Lung (tissue), 11 donors: ENCODE measurements at regions not wholly inside any gene's neighbourhood (a gene's known extent, or its start where the extent isn't known, plus 50 kb on each side); places are given as distances from the start of the nearest gene placed in this dataset.

Source experiments
- ATAC-seq: fragments of 200-7000 bp; cut with Tn5 transposase; one replicate; pipeline ENCODE4 v1.9.1; 2020; ENCODE audit warnings: moderate number of reproducible peaks; ENCODE audit not compliant: insufficient read depth, low FRiP score
- DNase-seq, 3 donors: peaks; one replicate each; pipeline ENCODE4 v3.0.0-alpha.2; 2013 to 2017
- H3K27ac ChIP-seq, 2 donors: one replicate each; pipeline ENCODE4 v1.5.1; 2013; ENCODE audit warnings: mild to moderate bottlenecking in 2 of 2, moderate library complexity in 2 of 2, control low read depth in 1 of 2, inconsistent platforms in 1 of 2, low read depth in 1 of 2, low read length in 1 of 2
- H3K27me3 ChIP-seq, 3 donors: one replicate each; pipeline ENCODE4 v1.5.1; 2013; ENCODE audit warnings: low read length in 2 of 3; ENCODE audit not compliant: control insufficient read depth in 3 of 3, insufficient read depth in 3 of 3
- H3K36me3 ChIP-seq, 4 donors: one replicate each; pipeline ENCODE4 v1.5.1; 2013; ENCODE audit warnings: low read length in 4 of 4, mild to moderate bottlenecking in 1 of 4, moderate library complexity in 1 of 4; ENCODE audit not compliant: control insufficient read depth in 4 of 4, insufficient read depth in 4 of 4
- H3K4me1 ChIP-seq, 5 donors: one replicate each; pipeline ENCODE4 v1.5.1; 2013; ENCODE audit warnings: low read length in 5 of 5, mild to moderate bottlenecking in 2 of 5, moderate library complexity in 1 of 5; ENCODE audit not compliant: control insufficient read depth in 5 of 5, insufficient read depth in 5 of 5
- H3K4me3 ChIP-seq: one replicate; pipeline ENCODE4 v1.5.1; 2013; ENCODE audit warnings: mild to moderate bottlenecking, control low read depth, moderate library complexity
- H3K9ac ChIP-seq, 2 donors: one replicate each; pipeline ENCODE4 v1.5.1; 2013; ENCODE audit warnings: low read length in 2 of 2, control low read depth in 1 of 2; ENCODE audit not compliant: insufficient read depth in 1 of 2
- H3K9me3 ChIP-seq, 4 donors: one replicate each; pipeline ENCODE4 v1.5.1; 2013; ENCODE audit warnings: low read length in 3 of 4, mild to moderate bottlenecking in 1 of 4, moderate library complexity in 1 of 4; ENCODE audit not compliant: control insufficient read depth in 4 of 4, insufficient read depth in 3 of 4
- CTCF ChIP-seq: IDR thresholded peaks from 2 replicates; pipeline ENCODE4 v1.5.1; 2012; ENCODE audit warnings: mild to moderate bottlenecking; ENCODE audit errors: control extremely low read depth, extremely low read depth
- WGBS, 2 donors: extraction: QIAGEN DNeasy Blood & Tissue Kit; methylation state at CpG; one replicate each; pipeline ENCODE4 v1.1.7; 2013; 5-methylcytosine and 5-hydroxymethylcytosine counted together
- donor health status: control.
- donor health status: control.
- donor health status: Bipolar disorder and iron deficiency.
- donor health status: healthy.
- donor health status: DM: yes; HTN: yes; CAD: no.

GRCh38 chr3:22349215-22349851 lies 598.3 kb upstream of the ZNF385D start:
- ATAC-seq (no peak), DNase-seq (peak in 2 of 3 donors; percentile 87 to 91)
- 59 to 63% methylated on average over 3 of the region's 3 CpGs for WGBS, 2 donors
- Histone ChIP-seq H3K36me3 (no peaks in the 10 kb centered on the region), H3K27ac (no peak overlapping the region), H3K4me1 (peaks cover 0 to 45% (median 0%) of the 10 kb centered on the region in 5 donors), H3K9me3 (no peaks in the 10 kb centered on the region), H3K4me3 (no peak overlapping the region), H3K9ac (no peak overlapping the region), H3K27me3 (no peaks in the 10 kb centered on the region)
- no peak for TF ChIP-seq CTCF

- no peak overlapping the region for H3K9ac ChIP-seq
- no peaks in the 10 kb centered on the region for H3K9me3 ChIP-seq
- no peak for ATAC-seq
- no peak for DNase-seq
- TF ChIP-seq CTCF: no peak
- no peak overlapping the region for H3K27ac ChIP-seq
- 68 to 79% methylated on average over 3 of the region's 3 CpGs for WGBS, 2 donors
- H3K4me1 ChIP-seq: peaks cover 0 to 42% (median 0%) of the 10 kb centered on the region in 5 donors
- no peak overlapping the region for H3K4me3 ChIP-seq
- no peaks in the 10 kb centered on the region for H3K27me3 ChIP-seq
- H3K36me3 ChIP-seq: no peaks in the 10 kb centered on the region
These were observed 600.8 kb upstream of the ZNF385D start for GRCh38 chr3:22351806-22352205.

- DNase-seq: no peak
- ATAC-seq: no peak
- Histone ChIP-seq H3K9me3 (no peaks in the 10 kb centered on the region), H3K9ac (no peak overlapping the region), H3K36me3 (no peaks in the 10 kb centered on the region), H3K27ac (no peak overlapping the region), H3K27me3 (no peaks in the 10 kb centered on the region), H3K4me1 (peaks cover 0 to 30% (median 0%) of the 10 kb centered on the region in 5 donors), H3K4me3 (no peak overlapping the region)
- WGBS, 2 donors: 73 to 88% methylated on average over 1 of the region's 1 CpG
- TF ChIP-seq CTCF: no peak
These were observed 602.1 kb upstream of the ZNF385D start for GRCh38 chr3:22353126-22353525.

GRCh38 chr3:22358334-22358733 lies 607.3 kb upstream of the ZNF385D start:
- Histone ChIP-seq H3K4me3 (no peak overlapping the region), H3K4me1 (peaks cover 0 to 4% (median 0%) of the 10 kb centered on the region in 5 donors), H3K36me3 (no peaks in the 10 kb centered on the region), H3K9me3 (no peaks in the 10 kb centered on the region), H3K27me3 (no peaks in the 10 kb centered on the region), H3K9ac (no peak overlapping the region), H3K27ac (no peak overlapping the region)
- ATAC-seq (no peak), DNase-seq (no peak)
- TF ChIP-seq CTCF: no peak
- WGBS, 2 donors: 91 to 93% methylated on average over 1 of the region's 1 CpG
